LNCAP (cell line): ENCODE measurements at regions not wholly inside any gene's neighbourhood (a gene's known extent, or its start where the extent isn't known, plus 50 kb on each side); places are given as distances from the start of the nearest gene placed in this dataset.

Experiments
- CTCF ChIP-seq: fragments of 450-650 bp; IDR thresholded peaks from 2 replicates; pipeline ENCODE4 v1.5.1; 2017; ENCODE audit warnings: mild to moderate bottlenecking

GRCh38 chr7:25858200-25858524 is 293.8 kb upstream of the NFE2L3 start:
- no peak for TF ChIP-seq CTCF

GRCh38 chr7:25858525-25859411 is 293.2 kb upstream of the NFE2L3 start:
- no peak for TF ChIP-seq CTCF

GRCh38 chr7:25859412-25860274 is 292.4 kb upstream of the NFE2L3 start:
- no peak for TF ChIP-seq CTCF

- no peak for TF ChIP-seq CTCF
These were observed 291.5 kb upstream of the NFE2L3 start for GRCh38 chr7:25860275-25861163.

GRCh38 chr7:25861164-25861496 is 290.9 kb upstream of the NFE2L3 start:
- no peak for TF ChIP-seq CTCF

GRCh38 chr7:25861601-25862260 is 290.3 kb upstream of the NFE2L3 start:
- TF ChIP-seq CTCF = no peak
